Adrenal gland (tissue), 5 donors: ENCODE measurements at regions not wholly inside any gene's neighbourhood (a gene's known extent, or its start where the extent isn't known, plus 50 kb on each side); places are given as distances from the start of the nearest gene placed in this dataset.

ENCODE experiments used
- CTCF ChIP-seq, 6 experiments: fragments of 450-650 bp in 4 of 6; fragments of 200-600 bp in 2 of 6; sonication (generic) in 1 of 6; IDR thresholded peaks; 1 replicate in 5 of 6; 2 replicates in 1 of 6; pipeline versions ENCODE4 v1.5.1 to v1.8.0; 2016 to 2021; ENCODE audit warnings: antibody characterized with exemption in 6 of 6, mild to moderate bottlenecking in 2 of 6, moderate library complexity in 1 of 6
- POLR2A ChIP-seq, 2 donors: fragments of 450-650 bp; IDR thresholded peaks; one replicate each; pipeline ENCODE4 v1.6.1; 2017; ENCODE audit warnings: antibody characterized with exemption in 2 of 2, mild to moderate bottlenecking in 2 of 2, moderate library complexity in 1 of 2
- donor health status: DM: no; HTN: no; CAD: no.

GRCh38 chr1:58977598-58977997, 193.8 kb upstream of the JUN start:
- no peak for TF ChIP-seq CTCF (IDR thresholded peaks at IDR 0.05)
- no peak for TF ChIP-seq POLR2A (IDR thresholded peaks at IDR 0.05)
